Activated CD8-positive, alpha-beta memory T cell treated with anti-CD3 and anti-CD28 coated beads for 24 hours (primary cell): ENCODE measurements at regions not wholly inside any gene's neighbourhood (a gene's known extent, or its start where the extent isn't known, plus 50 kb on each side); places are given as distances from the start of the nearest gene placed in this dataset.

ENCODE experiments used
- DNase-seq: peaks from one replicate; pipeline ENCODE4 v3.0.0-alpha.2; 2020

GRCh38 chr5:8943301-8943700, 602.6 kb downstream of the SEMA5A start:
- no peak for DNase-seq

GRCh38 chr5:8944005-8944404, 601.9 kb downstream of the SEMA5A start:
- no peak for DNase-seq

- DNase-seq, result no peak
Measured at GRCh38 chr5:8945972-8946371, 599.9 kb downstream of the SEMA5A start.

- DNase-seq, result no peak
Measured at GRCh38 chr5:8949908-8950307, 596.0 kb downstream of the SEMA5A start.

GRCh38 chr5:8952147-8952546, 593.7 kb downstream of the SEMA5A start:
- no peak for DNase-seq

- no peak for DNase-seq
Measured at GRCh38 chr5:8953016-8953415, 592.9 kb downstream of the SEMA5A start.

GRCh38 chr5:8953911-8954438, 591.9 kb downstream of the SEMA5A start:
- DNase-seq, result no peak

GRCh38 chr5:8954801-8955200, 591.1 kb downstream of the SEMA5A start:
- no peak for DNase-seq

GRCh38 chr5:8956659-8957058, 589.2 kb downstream of the SEMA5A start:
- no peak for DNase-seq

GRCh38 chr5:8958602-8959001, 587.3 kb downstream of the SEMA5A start:
- no peak for DNase-seq

GRCh38 chr5:8961219-8961618, 584.7 kb downstream of the SEMA5A start:
- DNase-seq, result no peak

- no peak for DNase-seq
Measured at GRCh38 chr5:8961956-8962355, 583.9 kb downstream of the SEMA5A start.

- DNase-seq, result no peak
Measured at GRCh38 chr5:8981016-8981415, 564.9 kb downstream of the SEMA5A start.

- no peak for DNase-seq
Measured at GRCh38 chr5:8981496-8981895, 564.4 kb downstream of the SEMA5A start.

GRCh38 chr5:8984386-8984785, 561.5 kb downstream of the SEMA5A start:
- no peak for DNase-seq
